HCT116 (cell line): ENCODE measurements at regions not wholly inside any gene's neighbourhood (a gene's known extent, or its start where the extent isn't known, plus 50 kb on each side); places are given as distances from the start of the nearest gene placed in this dataset.

Source experiments
- ATAC-seq: fragments of 200-7000 bp; cut with Tn5 transposase; 2 replicates; pipeline ENCODE4 v1.9.1; 2020; ENCODE audit warnings: mild to moderate bottlenecking, moderate library complexity
- BruUV-seq: library from RNA; stranded (reverse); fragments of 400-500 nt; replicated peaks from 2 replicates; lab custom pipeline; 2021; lab: Mats Ljungman, UMichigan
- CTCF ChIA-PET: fragments of 300-600 bp; sonication (Branson Sonifier 250); formaldehyde crosslinking; loops from one replicate; lab custom pipeline; 2021; ENCODE audit warnings: antibody characterized with exemption; lab: Charles Lee
- POLR2A ChIA-PET: fragments of 300-600, 350-600 bp; sonication (Branson Sonifier 250); formaldehyde crosslinking; loops from one replicate; lab custom pipeline; 2021; ENCODE audit warnings: antibody characterized with exemption; lab: Charles Lee
- RAD21 ChIA-PET, 2 experiments: fragments of 300-600 bp; sonication (Branson Sonifier 250); formaldehyde crosslinking; loops; one replicate each; lab custom pipeline; 2023; ENCODE audit warnings: low total read pairs in 2 of 2; ENCODE audit not compliant: uncharacterized antibody in 2 of 2, unreplicated experiment in 2 of 2, low non-redundant PET in 1 of 2; lab: Charles Lee
- DNase-seq: peaks from one replicate; pipeline ENCODE4 v3.0.0-alpha.2; 2010; ENCODE audit warnings: low read depth, low spot score
- H2AFZ ChIP-seq: fragments of 200-600 bp; shearing (Covaris generic), sonication (generic); 2 replicates; pipeline ENCODE4 v1.6.1; 2017; ENCODE audit warnings: low read depth, mixed run types, mixed read lengths, antibody characterized with exemption, low read length; ENCODE audit not compliant: poor library complexity, severe bottlenecking
- H3K27ac ChIP-seq: 2 replicates; pipeline ENCODE4 v1.5.1; 2012; ENCODE audit warnings: low read depth, low read length
- H3K27me3 ChIP-seq: fragments of 200-600 bp; sonication (generic); 2 replicates; pipeline ENCODE4 v1.6.1; 2016; ENCODE audit warnings: mixed run types, low read length, mixed read lengths; ENCODE audit not compliant: insufficient read depth
- H3K36me3 ChIP-seq, 2 experiments: fragments of 200-500 bp in 1 of 2; fragments of 200-600 bp in 1 of 2; sonication (Bioruptor generic) in 1 of 2; sonication (generic) in 1 of 2; 2 replicates each; pipeline versions ENCODE4 v1.5.1 to v1.6.1; 2014 to 2016; ENCODE audit warnings: low read length in 2 of 2, inconsistent platforms in 1 of 2, mixed read lengths in 1 of 2, mixed run types in 1 of 2; ENCODE audit not compliant: insufficient read depth in 2 of 2, control insufficient read depth in 1 of 2
- H3K4me1 ChIP-seq, 2 experiments: fragments of 200-600 bp in 1 of 2; sonication (generic) in 1 of 2; 2 replicates each; pipeline versions ENCODE4 v1.5.1 to v1.6.1; 2012 to 2017; ENCODE audit warnings: low read length in 2 of 2, inconsistent platforms in 1 of 2, mild to moderate bottlenecking in 1 of 2, mixed read lengths in 1 of 2, mixed run types in 1 of 2, moderate library complexity in 1 of 2; ENCODE audit not compliant: insufficient read depth in 2 of 2, control insufficient read depth in 1 of 2
- H3K4me2 ChIP-seq: fragments of 200-600 bp; sonication (generic); 2 replicates; pipeline ENCODE4 v1.6.1; 2017; ENCODE audit warnings: mixed run types, low read length, mixed read lengths
- H3K4me3 ChIP-seq, 2 experiments: fragments of 200-600 bp in 1 of 2; sonication (generic) in 1 of 2; replicated peaks in 1 of 2; 2 replicates each; pipeline ENCODE4 v1.5.1; 2011 to 2016; ENCODE audit warnings: low read length in 2 of 2, control low read depth in 1 of 2, low read depth in 1 of 2, mild to moderate bottlenecking in 1 of 2, mixed read lengths in 1 of 2, mixed run types in 1 of 2
- H3K79me2 ChIP-seq: fragments of 200-600 bp; sonication (generic); 2 replicates; pipeline ENCODE4 v1.6.1; 2017; ENCODE audit warnings: mild to moderate bottlenecking, mixed run types, low read length, moderate library complexity, mixed read lengths; ENCODE audit not compliant: insufficient read depth
- H3K9ac ChIP-seq: fragments of 200-600 bp; sonication (generic); 2 replicates; pipeline ENCODE4 v1.6.1; 2016; ENCODE audit warnings: low read length, mixed read lengths
- H3K9me2 ChIP-seq: fragments of 200-600 bp; sonication (generic), shearing (Covaris generic); 2 replicates; pipeline ENCODE4 v1.6.1; 2017; ENCODE audit warnings: mixed run types, mild to moderate bottlenecking, moderate library complexity; ENCODE audit not compliant: insufficient read depth
- H3K9me3 ChIP-seq, 2 experiments: fragments of 200-500 bp in 1 of 2; fragments of 200-600 bp in 1 of 2; sonication (Bioruptor generic) in 1 of 2; sonication (generic) in 1 of 2; 2 replicates each; pipeline ENCODE4 v1.6.1; 2014 to 2017; ENCODE audit warnings: low read length in 2 of 2, mixed read lengths in 2 of 2, inconsistent platforms in 1 of 2, low read depth in 1 of 2, mild to moderate bottlenecking in 1 of 2, mixed run types in 1 of 2, moderate library complexity in 1 of 2; ENCODE audit not compliant: control insufficient read depth in 1 of 2, insufficient read depth in 1 of 2
- H4K20me1 ChIP-seq: fragments of 200-600 bp; sonication (generic), shearing (Covaris generic); 2 replicates; pipeline ENCODE4 v1.6.1; 2017; ENCODE audit warnings: mixed run types, mild to moderate bottlenecking, moderate library complexity; ENCODE audit not compliant: insufficient read depth
- CTCF ChIP-seq, 3 experiments: fragments of 200-600 bp in 1 of 3; sonication (generic) in 1 of 3; IDR thresholded peaks in 2 of 3; conservative IDR thresholded peaks in 1 of 3; 2 replicates each; pipeline ENCODE4 v1.5.1; 2012 to 2017; ENCODE audit warnings: low read depth in 2 of 3, low read length in 2 of 3, antibody characterized with exemption in 1 of 3, borderline replicate concordance in 1 of 3, control low read depth in 1 of 3, mild to moderate bottlenecking in 1 of 3, mixed read lengths in 1 of 3, mixed run types in 1 of 3, moderate library complexity in 1 of 3; ENCODE audit not compliant: insufficient read depth in 1 of 3
- EZH2 ChIP-seq: fragments of 200-600 bp; sonication (generic); IDR thresholded peaks from 2 replicates; pipeline ENCODE4 v1.6.1; 2017; ENCODE audit warnings: antibody characterized with exemption, mixed run types
- EZH2phosphoT487 ChIP-seq: fragments of 200-600 bp; IDR thresholded peaks from 2 replicates; pipeline ENCODE4 v1.6.1; 2018; ENCODE audit warnings: antibody characterized with exemption, borderline replicate concordance
- MAX ChIP-seq: IDR thresholded peaks from 2 replicates; pipeline ENCODE4 v1.6.1; 2012
- POLR2A ChIP-seq: IDR thresholded peaks from 2 replicates; pipeline ENCODE4 v1.7.0; 2011; ENCODE audit warnings: borderline replicate concordance; ENCODE audit not compliant: insufficient read depth, insufficient read length; ENCODE audit errors: extremely low read depth
- RAD21 ChIP-seq: IDR thresholded peaks from 2 replicates; pipeline ENCODE4 v1.6.1; 2012; ENCODE audit warnings: low read depth, mild to moderate bottlenecking
- REST ChIP-seq: IDR thresholded peaks from 2 replicates; pipeline ENCODE4 v1.6.1; 2012; ENCODE audit warnings: low read depth
- SIN3A ChIP-seq: IDR thresholded peaks from 2 replicates; pipeline ENCODE4 v1.6.1; 2012; ENCODE audit warnings: low read depth
- intact Hi-C: fragments of 100-400 bp; cut with micrococcal nuclease; formaldehyde crosslinking; loops from 2 replicates; pipeline ENCODE4 v1.10.0; 2022
- TF ChIP-seq, protein P1 (sequence below): IDR thresholded peaks from 2 replicates; pipeline ENCODE4 v1.6.1; 2011; ENCODE audit warnings: mild to moderate bottlenecking, low read length, moderate library complexity; ENCODE audit not compliant: insufficient replicate concordance; ENCODE audit errors: extremely low read depth

DNA sequence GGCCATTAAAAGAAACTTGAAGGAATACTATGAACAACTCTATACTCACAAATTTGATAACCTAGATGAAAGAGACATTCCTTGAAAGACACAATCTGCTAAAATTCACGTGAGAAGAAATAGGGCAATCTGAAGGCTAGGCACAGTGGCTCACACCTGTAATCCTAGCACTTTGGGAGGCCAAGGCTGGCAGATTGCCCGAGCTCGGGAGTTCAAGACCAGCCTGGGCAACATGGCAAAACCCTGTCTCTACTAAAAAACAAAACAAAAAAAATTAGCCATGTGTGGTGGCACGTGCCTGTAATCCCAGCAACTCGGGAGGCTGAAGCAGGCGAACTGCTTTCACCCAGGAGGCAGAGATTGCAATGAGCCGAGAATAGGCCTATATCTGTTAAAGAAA is 104.8 kb downstream of the HES1 start:
- Histone ChIP-seq H3K4me1 (peaks cover under 1 to 4% of the 10 kb centered on the region in 2 experiments; a peak in 3 of 4 replicates), H3K4me3 (no peak overlapping the region), H3K27ac (no peak overlapping the region), H3K27me3 (no peaks in the 10 kb centered on the region), H3K36me3 (no peaks in the 10 kb centered on the region), H3K9me3 (no peaks in the 10 kb centered on the region), H3K9me2 (no peaks in the 10 kb centered on the region), H3K79me2 (no peaks in the 10 kb centered on the region), H4K20me1 (no peaks in the 10 kb centered on the region), H3K9ac (no peak overlapping the region), H3K4me2 (no peak overlapping the region), H2AFZ (no peak overlapping the region)
- BruUV-seq, result no TSS peak
- TF ChIP-seq POLR2A, result no peak
- intact Hi-C loops, result no loop called here
- ChIA-PET RAD21 (no interaction called here), CTCF (no interaction called here), POLR2A (no interaction called here)
- DNase-seq (no peak), ATAC-seq (no peak)

DNA sequence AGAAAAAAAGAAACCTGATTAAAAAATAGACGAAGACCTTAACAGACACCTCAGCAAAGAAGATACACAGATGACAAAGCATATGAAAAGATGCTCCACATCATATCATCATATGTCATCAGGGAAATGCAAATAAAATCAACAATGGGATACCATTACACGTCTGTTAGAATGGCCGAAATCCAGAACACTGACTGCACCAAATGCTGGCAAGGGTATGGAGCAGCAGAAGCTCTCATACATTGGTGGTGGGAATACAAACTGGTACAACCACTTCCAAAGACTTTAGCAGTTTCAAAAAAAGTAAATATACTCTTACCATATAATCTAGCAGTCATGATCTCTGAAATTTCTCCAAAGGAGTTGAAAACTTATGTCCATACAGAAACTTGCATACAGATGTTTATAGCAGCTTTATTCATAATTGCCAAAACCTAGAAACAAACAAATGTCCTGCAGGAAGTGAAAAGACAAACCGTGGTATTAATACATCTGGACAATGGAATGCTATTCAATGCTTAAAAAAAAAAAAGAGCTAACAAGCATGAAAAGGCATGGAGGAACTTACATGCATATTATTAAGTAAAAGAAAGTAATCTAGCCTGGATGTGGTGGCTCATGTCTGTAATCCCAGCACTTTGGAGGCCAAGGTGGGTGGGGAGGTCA is 107.4 kb downstream of the HES1 start:
- no peak for ATAC-seq
- no TSS peak for BruUV-seq
- Histone ChIP-seq H3K4me1 (peaks cover 5 to 10% of the 10 kb centered on the region in 2 experiments; a peak in 3 of 4 replicates), H3K4me3 (no peak overlapping the region), H3K27ac (no peak overlapping the region), H3K9me2 (no peaks in the 10 kb centered on the region), H3K9me3 (no peaks in the 10 kb centered on the region), H3K9ac (no peak overlapping the region), H3K4me2 (no peak overlapping the region), H3K36me3 (no peaks in the 10 kb centered on the region), H3K79me2 (no peaks in the 10 kb centered on the region), H2AFZ (no peak overlapping the region), H3K27me3 (no peaks in the 10 kb centered on the region)
- intact Hi-C loops, result no loop called here
- CTCF ChIA-PET, result no interaction called here
- no peak for DNase-seq
- RAD21 ChIA-PET, result no interaction called here
- POLR2A ChIA-PET, result no interaction called here
- no peak for TF ChIP-seq EZH2phosphoT487
- no peak for TF ChIP-seq REST
- no peak for TF ChIP-seq MAX
- TF ChIP-seq SIN3A, result no peak
- TF ChIP-seq CTCF (IDR thresholded peaks at IDR 0.05 in 2 of 3, conservative IDR thresholded peaks at IDR 0.05 in 1 of 3; ENCODE audit: borderline replicate concordance in 1 of 3, insufficient read depth in 1 of 3, low read depth in 2 of 3, low read length in 2 of 3), result no peak
- TF ChIP-seq RAD21, result no peak
- TF ChIP-seq, protein P1, sequence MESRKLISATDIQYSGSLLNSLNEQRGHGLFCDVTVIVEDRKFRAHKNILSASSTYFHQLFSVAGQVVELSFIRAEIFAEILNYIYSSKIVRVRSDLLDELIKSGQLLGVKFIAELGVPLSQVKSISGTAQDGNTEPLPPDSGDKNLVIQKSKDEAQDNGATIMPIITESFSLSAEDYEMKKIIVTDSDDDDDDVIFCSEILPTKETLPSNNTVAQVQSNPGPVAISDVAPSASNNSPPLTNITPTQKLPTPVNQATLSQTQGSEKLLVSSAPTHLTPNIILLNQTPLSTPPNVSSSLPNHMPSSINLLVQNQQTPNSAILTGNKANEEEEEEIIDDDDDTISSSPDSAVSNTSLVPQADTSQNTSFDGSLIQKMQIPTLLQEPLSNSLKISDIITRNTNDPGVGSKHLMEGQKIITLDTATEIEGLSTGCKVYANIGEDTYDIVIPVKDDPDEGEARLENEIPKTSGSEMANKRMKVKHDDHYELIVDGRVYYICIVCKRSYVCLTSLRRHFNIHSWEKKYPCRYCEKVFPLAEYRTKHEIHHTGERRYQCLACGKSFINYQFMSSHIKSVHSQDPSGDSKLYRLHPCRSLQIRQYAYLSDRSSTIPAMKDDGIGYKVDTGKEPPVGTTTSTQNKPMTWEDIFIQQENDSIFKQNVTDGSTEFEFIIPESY, result no peak
- no peak for TF ChIP-seq EZH2
- TF ChIP-seq, all 23 proteins: peak for 0
- H4K20me1 ChIP-seq, result no peaks in the 10 kb centered on the region
